GM18873 (cell line): ENCODE measurements at regions not wholly inside any gene's neighbourhood (a gene's known extent, or its start where the extent isn't known, plus 50 kb on each side); places are given as distances from the start of the nearest gene placed in this dataset.
"Not testable (repeated sequence)": the region's sequence is repeated elsewhere in the genome, so short reads cannot be mapped to it uniquely, and the experiment has no call there.

Experiments
- ATAC-seq: cut with Tn5 transposase; IDR thresholded peaks from one replicate; pipeline ENCODE4 v1.9.1; 2021; ENCODE audit warnings: mild to moderate bottlenecking, moderate library complexity, moderate number of reproducible peaks; ENCODE audit not compliant: unreplicated experiment, low FRiP score

DNA sequence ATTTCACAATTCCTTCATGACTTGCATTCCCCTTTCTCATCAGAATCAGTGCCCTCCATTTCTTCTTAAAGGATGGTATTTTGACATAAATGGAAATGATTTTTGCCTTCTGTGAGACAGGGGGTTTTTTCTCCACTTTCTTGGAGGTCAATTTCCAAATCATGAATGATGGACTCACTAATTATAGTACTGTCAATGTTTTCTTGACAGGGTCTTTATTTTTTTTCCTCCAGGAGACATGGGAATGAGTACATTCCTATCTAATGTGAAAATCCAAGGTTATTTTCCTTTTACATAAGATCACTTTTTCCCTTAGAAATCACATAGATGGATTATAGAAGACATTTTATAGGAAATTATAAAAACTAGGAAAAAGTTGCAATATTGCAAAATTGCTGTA lies 141.7 kb downstream of the SPATA31A6 start:
- ATAC-seq = not testable (repeated sequence)

DNA sequence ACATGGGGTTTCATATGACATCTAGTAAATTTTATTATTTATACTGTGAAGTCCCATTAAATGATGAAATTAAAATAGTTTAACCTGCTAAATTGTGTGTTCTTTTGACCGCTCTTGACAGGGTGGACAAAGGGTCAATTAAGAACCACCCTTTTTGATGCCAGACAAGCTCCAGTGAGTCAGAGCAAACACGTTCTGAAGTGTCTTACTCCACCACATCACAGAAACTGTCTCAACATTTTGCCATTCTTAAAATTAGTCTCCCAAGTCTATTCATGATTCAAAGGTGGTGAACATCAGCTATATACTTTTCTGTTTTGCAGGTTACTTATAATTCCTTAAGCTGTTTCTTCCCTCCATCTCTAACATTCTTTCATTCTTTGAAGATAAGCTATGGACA lies 142.1 kb downstream of the SPATA31A6 start:
- not testable (repeated sequence) for ATAC-seq

GRCh38 chr9:42326482-42326881 lies 143.0 kb downstream of the SPATA31A6 start:
- not testable (repeated sequence) for ATAC-seq

DNA sequence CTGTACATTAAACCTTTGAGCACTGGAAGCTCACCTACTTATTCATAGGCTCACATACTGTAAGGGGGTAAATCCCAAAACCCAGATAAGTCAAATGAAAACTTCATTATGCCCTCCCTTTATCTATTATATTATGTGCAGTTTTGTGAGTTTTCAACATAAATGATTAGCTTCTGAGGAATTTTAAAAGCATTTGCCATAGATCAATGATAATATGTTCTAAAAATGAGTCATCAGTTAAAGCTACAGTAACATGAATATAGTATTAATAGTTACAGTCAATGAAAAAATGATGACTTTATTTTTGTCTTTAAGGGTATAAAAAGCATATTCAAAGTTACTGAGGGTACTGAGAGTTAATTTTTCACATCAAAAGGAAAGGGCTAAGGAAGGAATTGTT lies 151.9 kb downstream of the SPATA31A6 start:
- ATAC-seq = not testable (repeated sequence)

DNA sequence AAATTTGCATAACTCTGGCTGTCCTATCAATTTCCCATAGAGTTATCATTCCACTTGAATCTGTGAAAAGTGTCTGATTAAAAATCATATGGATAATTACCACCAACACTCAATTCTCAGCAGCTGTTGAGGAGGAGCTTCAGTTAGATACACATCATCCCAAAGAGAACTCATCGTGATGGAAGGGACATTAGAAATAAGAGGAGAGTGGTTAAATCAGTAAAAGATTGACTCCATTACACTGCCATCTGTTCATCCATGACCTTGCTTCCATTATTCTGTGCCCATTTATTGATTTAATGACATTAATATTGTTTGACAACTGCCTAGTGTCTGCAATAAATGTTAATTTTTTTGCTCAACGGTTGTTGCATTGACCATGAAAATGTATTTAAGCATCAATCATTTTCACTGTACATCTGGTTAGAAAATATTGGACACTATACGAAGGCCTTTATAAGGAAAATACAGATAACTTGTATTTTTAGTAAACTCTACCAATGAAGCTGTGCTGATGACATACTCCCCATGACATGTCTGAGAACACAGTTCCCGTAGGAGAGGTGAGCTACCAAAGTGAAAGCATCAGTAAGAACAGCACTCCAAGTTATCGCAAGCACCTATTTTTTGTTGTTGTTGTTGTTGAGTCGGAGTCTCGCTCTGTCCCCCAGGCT lies 152.7 kb downstream of the SPATA31A6 start:
- ATAC-seq = not testable (repeated sequence)

DNA sequence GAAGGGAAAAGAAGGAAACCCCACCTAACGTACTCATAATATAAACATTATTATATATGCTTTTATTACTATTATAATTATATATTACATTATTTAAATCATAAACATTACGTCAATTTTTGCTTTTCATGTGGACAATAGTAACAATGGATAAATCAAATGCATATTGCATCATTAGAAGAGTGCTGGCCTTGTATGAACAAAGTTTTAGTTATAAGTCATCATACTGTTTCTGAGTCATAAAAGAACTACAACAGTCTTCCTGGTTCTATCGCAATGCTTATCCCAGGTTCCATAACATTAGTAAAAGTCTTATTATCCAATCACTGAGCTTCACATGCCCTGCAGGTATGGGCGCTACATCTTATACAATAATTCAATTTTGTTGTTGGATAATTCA lies 154.8 kb downstream of the SPATA31A6 start:
- ATAC-seq = not testable (repeated sequence)

GRCh38 chr9:42339671-42340434 lies 156.4 kb downstream of the SPATA31A6 start:
- not testable (repeated sequence) for ATAC-seq

- not testable (repeated sequence) for ATAC-seq
Observed at GRCh38 chr9:42340435-42340723, 156.9 kb downstream of the SPATA31A6 start.

DNA sequence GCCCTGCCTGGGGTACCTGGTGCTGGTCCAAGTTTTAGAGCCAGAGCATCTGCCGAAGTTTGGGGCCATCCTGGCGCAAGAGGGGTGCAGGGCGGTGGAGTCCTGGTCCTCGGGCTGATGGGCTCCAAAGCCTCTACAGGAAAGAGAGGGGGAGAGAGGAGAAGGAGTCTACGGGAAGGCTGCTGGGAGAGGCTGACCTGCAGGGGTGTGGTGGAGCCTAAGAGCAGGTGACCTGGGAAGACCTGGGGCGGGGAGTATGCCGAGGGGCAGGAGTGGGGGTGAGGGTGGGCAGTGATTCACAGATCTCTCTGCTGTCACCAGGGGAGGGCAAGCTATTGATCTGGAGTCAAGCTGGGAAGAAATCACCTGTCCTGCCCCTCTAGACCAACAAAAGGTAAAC lies 158.4 kb downstream of the SPATA31A6 start:
- ATAC-seq = not testable (repeated sequence)

DNA sequence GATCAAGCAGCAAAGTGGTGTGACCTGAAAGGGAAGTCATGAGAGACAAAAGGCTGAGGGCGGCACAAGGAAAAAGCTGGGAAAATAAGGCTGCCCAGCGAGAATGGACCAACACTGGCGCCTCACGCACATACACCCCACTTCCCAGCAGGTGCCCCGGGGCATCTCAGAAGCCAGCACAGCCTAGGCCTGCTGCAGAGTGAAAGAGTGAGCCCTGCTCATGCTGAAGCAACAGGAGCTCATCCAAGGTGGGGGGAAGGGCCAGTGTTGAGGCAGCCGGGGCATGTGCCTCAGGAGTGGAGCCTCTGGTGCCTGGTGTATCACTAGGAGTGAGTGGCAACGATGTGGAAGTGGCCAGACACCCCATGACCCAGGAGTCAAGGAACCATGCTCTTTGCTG lies 158.8 kb downstream of the SPATA31A6 start:
- ATAC-seq = not testable (repeated sequence)

DNA sequence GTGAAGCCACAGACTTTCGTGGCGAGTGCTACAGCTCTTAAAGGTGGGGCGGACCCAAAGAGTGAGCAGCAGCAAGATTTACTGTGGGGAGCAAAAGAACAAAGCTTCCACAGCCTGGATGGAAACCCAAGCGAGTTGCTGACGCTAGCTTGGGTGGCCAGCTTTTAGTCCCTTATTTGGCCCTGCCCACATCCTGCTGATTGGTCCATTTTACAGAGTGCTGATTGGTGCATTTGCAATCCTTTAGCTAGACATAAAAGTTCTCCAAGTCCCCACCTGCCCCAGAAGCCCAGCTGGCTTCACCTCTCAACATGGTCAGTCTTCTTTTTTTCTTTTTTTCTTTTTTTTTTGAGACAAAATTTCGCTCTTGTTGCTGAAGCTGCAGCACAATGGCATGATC lies 161.0 kb downstream of the SPATA31A6 start:
- not testable (repeated sequence) for ATAC-seq

- not testable (repeated sequence) for ATAC-seq
Observed at GRCh38 chr9:42346916-42347315, 163.5 kb downstream of the SPATA31A6 start.

GRCh38 chr9:42349181-42349580 lies 165.7 kb downstream of the SPATA31A6 start:
- not testable (repeated sequence) for ATAC-seq

- ATAC-seq = not testable (repeated sequence)
Observed at GRCh38 chr9:42350412-42350811, 167.0 kb downstream of the SPATA31A6 start.

- not testable (repeated sequence) for ATAC-seq
Observed at GRCh38 chr9:42357604-42358373, 174.3 kb downstream of the SPATA31A6 start.

- ATAC-seq = not testable (repeated sequence)
Observed at GRCh38 chr9:42358626-42359247, 175.3 kb downstream of the SPATA31A6 start.

DNA sequence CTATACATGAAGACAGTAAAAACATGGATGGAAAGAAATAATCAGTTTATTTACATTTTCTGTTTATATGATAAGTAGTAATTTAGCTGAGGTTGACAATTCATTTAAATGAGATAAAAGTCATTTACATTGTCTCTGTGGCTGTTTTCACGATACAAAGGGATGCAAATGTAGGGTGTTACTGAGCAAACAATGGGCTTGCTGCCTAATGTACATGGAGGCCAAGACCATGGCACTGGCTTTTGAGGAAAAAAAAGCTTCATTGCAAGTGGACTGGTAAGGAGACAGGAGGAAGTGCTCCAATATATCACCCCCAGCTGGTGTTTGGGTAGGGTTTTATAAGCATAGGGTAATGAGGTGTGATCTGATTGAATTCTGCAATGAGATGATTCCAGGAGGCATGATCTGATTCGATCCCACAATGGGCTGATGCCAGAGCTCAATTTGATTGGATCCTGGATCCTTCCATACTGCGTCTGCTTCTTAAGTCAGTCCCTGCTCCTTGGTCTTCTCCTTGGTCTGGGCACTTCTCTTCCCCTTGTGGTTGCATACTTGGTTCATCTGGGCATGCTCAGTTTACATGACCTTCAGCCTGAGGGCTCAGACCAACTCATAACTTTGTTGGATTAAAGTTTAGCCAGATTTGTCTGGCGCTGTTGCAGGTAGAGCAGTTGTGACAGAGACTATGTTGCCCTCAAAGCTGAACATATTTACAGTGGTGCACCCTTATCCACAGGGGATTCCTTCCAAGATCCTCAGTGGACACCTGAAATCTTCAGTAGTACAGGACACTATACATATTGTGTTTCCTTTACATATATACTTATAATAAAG lies 181.2 kb downstream of the SPATA31A6 start:
- ATAC-seq = peak; percentile 21

DNA sequence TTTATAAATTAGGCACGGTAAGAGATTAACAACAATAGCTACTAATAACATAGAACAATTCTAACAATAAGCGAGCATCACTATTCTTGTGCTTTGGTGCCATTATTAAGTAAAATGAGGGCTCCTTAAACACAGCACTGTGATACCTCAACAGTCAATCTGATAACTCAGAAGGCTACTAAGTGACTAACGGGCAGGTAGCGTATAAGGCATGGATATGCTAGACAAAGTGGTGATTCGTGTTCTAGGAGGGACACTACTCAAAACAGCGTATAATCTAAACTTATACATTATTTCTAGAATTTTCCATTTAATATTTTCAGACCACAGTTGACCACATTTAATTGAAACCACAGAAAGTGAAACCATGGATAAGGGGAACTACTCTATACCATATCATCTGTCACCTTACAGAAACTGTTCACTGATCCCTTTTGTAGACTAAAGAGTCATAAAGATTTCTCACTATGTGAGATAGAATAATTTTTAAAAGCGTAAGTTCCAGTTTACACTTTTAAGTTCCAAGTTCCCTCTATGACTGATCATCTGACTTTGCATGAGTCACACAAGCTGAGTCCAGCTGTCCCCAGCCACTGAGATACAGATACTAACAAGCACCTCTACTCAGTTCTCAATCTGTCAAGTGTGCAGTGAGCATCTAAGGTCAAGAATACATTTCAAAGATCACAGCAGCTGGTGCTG lies 181.9 kb downstream of the SPATA31A6 start:
- ATAC-seq = peak; percentile 71

DNA sequence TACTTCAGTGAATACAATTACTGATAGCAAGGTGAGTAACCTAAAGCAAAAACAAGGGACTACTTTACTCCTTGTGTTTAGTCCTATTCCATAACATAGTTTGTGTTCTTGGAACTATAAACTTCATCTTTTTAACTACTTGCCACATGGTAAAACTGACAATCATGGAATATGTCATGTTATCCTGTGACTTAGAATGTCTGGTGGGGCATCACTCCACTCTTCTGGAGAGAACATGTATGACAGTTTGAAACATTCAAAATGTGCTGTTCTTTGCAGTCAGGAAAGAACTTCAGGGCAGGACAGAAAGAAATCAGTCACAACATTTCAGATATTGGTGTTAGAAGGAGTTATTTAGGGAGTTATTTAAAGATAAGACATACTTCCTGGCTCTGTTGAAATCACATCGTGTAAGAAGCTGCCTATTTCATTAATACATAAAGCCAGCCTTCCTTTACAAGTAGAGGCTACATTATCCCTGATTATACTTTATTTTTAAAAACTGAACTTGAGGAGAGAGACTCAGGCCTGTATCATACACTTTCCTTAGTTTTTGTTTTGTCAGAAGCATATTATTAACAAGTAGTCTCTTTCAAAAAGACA lies 184.9 kb downstream of the SPATA31A6 start:
- not testable (repeated sequence) for ATAC-seq
